ENCODE measurements at regions not wholly inside any gene's neighbourhood (a gene's known extent, or its start where the extent isn't known, plus 50 kb on each side); places are given as distances from the start of the nearest gene placed in this dataset.

GRCh38 chr12:24424889-24425600, 475.6 kb upstream of the SOX5 start:
- no peak for TF ChIP-seq ZBTB7A (IDR thresholded peaks at IDR 0.05; ENCODE audit: low read depth)
- TF ChIP-seq CREB1 (IDR thresholded peaks at IDR 0.05; ENCODE audit: low read depth): no peak
- TF ChIP-seq REST (IDR thresholded peaks at IDR 0.05; ENCODE audit: low read depth): no peak
- TF ChIP-seq TAF1 (IDR thresholded peaks at IDR 0.05; ENCODE audit: low read depth): no peak
- no peak for TF ChIP-seq CEBPB (IDR thresholded peaks at IDR 0.05)
- TF ChIP-seq, protein P1, sequence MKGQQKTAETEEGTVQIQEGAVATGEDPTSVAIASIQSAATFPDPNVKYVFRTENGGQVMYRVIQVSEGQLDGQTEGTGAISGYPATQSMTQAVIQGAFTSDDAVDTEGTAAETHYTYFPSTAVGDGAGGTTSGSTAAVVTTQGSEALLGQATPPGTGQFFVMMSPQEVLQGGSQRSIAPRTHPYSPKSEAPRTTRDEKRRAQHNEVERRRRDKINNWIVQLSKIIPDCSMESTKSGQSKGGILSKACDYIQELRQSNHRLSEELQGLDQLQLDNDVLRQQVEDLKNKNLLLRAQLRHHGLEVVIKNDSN (IDR thresholded peaks at IDR 0.05): no peak

- no peak for TF ChIP-seq TEAD4 (IDR thresholded peaks at IDR 0.05)
- no peak for TF ChIP-seq NFIC (IDR thresholded peaks at IDR 0.05)
- TF ChIP-seq FOXM1 (IDR thresholded peaks at IDR 0.05; ENCODE audit: borderline replicate concordance, low read depth): no peak
- TF ChIP-seq TAF1 (IDR thresholded peaks at IDR 0.05; ENCODE audit: low read depth): no peak
- TF ChIP-seq EGR1 (IDR thresholded peaks at IDR 0.05): no peak
- TF ChIP-seq ZBTB7A (IDR thresholded peaks at IDR 0.05; ENCODE audit: low read depth): no peak
- TF ChIP-seq YY1 (IDR thresholded peaks at IDR 0.05; ENCODE audit: low read depth): no peak
- no peak for TF ChIP-seq CEBPB (IDR thresholded peaks at IDR 0.05)
- no peak for TF ChIP-seq TCF12 (IDR thresholded peaks at IDR 0.05; ENCODE audit: low read depth)
- no peak for TF ChIP-seq MAX (IDR thresholded peaks at IDR 0.05)
- TF ChIP-seq CREB1 (IDR thresholded peaks at IDR 0.05; ENCODE audit: low read depth): no peak
- TF ChIP-seq RAD21 (IDR thresholded peaks at IDR 0.05; ENCODE audit: low read depth): no peak
- TF ChIP-seq, protein P1 (IDR thresholded peaks at IDR 0.05): no peak
- no peak for TF ChIP-seq EP300 (IDR thresholded peaks at IDR 0.05; ENCODE audit: borderline replicate concordance)
- no peak for TF ChIP-seq REST (IDR thresholded peaks at IDR 0.05; ENCODE audit: low read depth)
These were observed 474.9 kb upstream of the SOX5 start for GRCh38 chr12:24424376-24424775.

DNA sequence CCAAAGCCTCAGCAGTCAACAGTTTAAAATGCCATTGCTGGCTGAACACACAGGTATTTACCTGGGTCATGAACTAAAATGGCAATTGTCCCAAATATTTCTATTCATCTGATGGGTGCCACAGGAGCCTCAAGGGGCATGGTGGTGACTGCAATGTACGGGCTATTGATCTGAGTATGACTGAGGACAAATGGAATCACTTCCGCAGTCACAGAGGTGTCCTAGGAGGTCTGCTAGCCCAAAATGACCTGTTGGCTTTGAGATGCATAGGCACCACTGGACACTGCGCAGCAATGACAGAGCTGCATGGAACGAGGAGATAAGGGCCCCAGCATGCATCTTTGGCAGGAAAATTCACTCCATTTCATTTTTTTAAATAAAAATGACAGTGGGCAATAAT, 474.1 kb upstream of the SOX5 start:
- TF ChIP-seq NFIC (IDR thresholded peaks at IDR 0.05) (no peak), EP300 (IDR thresholded peaks at IDR 0.05; ENCODE audit: borderline replicate concordance) (no peak), EGR1 (IDR thresholded peaks at IDR 0.05) (no peak), TEAD4 (IDR thresholded peaks at IDR 0.05) (no peak), MAX (IDR thresholded peaks at IDR 0.05) (no peak), YY1 (IDR thresholded peaks at IDR 0.05; ENCODE audit: low read depth) (no peak), RAD21 (IDR thresholded peaks at IDR 0.05; ENCODE audit: low read depth) (no peak), ZBTB7A (IDR thresholded peaks at IDR 0.05; ENCODE audit: low read depth) (no peak), REST (IDR thresholded peaks at IDR 0.05; ENCODE audit: low read depth) (no peak), CEBPB (IDR thresholded peaks at IDR 0.05) (no peak), FOXM1 (IDR thresholded peaks at IDR 0.05; ENCODE audit: borderline replicate concordance, low read depth) (no peak)

DNA sequence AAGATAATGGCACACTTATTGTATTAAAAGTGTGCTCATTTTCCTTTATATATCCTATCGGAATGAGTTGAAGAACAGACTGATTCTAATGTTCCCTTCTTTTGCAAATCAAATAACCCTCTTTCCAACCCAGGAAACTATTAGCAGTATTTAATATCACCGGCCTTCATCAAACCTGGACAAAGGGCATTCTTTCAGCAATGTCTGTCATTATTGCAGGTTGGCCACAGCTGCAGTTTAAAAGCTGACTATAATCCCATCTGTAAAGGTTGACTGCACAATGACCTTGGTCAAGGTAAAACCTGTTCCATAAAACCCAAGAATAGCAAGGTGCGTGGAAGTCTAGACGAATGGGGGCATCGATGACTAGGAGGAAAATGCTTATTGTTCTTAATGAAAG, 472.3 kb upstream of the SOX5 start:
- TF ChIP-seq CEBPB (IDR thresholded peaks at IDR 0.05) (no peak), MAX (IDR thresholded peaks at IDR 0.05) (no peak), TEAD4 (IDR thresholded peaks at IDR 0.05) (no peak), EGR1 (IDR thresholded peaks at IDR 0.05) (no peak), EP300 (IDR thresholded peaks at IDR 0.05; ENCODE audit: borderline replicate concordance) (no peak), YY1 (IDR thresholded peaks at IDR 0.05; ENCODE audit: low read depth) (no peak), FOXM1 (IDR thresholded peaks at IDR 0.05; ENCODE audit: borderline replicate concordance, low read depth) (no peak), NFIC (IDR thresholded peaks at IDR 0.05) (no peak), ZBTB7A (IDR thresholded peaks at IDR 0.05; ENCODE audit: low read depth) (no peak), REST (IDR thresholded peaks at IDR 0.05; ENCODE audit: low read depth) (no peak), TCF12 (IDR thresholded peaks at IDR 0.05; ENCODE audit: low read depth) (no peak), CREB1 (IDR thresholded peaks at IDR 0.05; ENCODE audit: low read depth) (no peak), TAF1 (IDR thresholded peaks at IDR 0.05; ENCODE audit: low read depth) (no peak), RAD21 (IDR thresholded peaks at IDR 0.05; ENCODE audit: low read depth) (no peak)
- TF ChIP-seq, protein P1 (IDR thresholded peaks at IDR 0.05): no peak

Measured in Ishikawa (cell line).